ENCODE measurements at regions not wholly inside any gene's neighbourhood (a gene's known extent, or its start where the extent isn't known, plus 50 kb on each side); places are given as distances from the start of the nearest gene placed in this dataset.

- FAIRE-seq = no peak
These were observed 110.6 kb upstream of the SIRPA start for GRCh38 chr20:1784586-1784985.

GRCh38 chr20:1783245-1783644, 112.0 kb upstream of the SIRPA start:
- FAIRE-seq = no peak

- FAIRE-seq = no peak
These were observed 113.0 kb upstream of the SIRPA start for GRCh38 chr20:1782181-1782580.

DNA sequence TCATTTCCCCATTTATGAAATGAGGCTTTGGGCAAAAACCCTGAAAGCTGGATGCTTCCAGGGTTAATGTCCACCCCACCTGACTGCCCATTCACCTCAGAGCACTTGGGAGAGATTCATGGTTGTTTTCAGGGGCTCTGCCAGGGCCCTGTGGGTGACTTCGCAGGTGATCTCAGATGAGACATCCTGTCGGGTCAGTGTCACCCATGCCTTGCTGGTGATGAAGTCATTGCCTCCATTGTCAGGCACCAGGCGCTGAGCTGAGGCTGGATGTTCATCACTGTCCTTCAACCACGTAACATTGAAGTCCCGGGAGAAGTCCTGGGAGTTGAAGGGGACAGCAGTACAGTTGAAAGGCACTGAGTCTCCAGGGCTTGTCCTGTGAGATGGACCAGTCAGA, 115.6 kb upstream of the SIRPA start:
- no peak for FAIRE-seq

GRCh38 chr20:1778338-1778737, 116.9 kb upstream of the SIRPA start:
- FAIRE-seq = no peak

GRCh38 chr20:1777476-1777820, 117.8 kb upstream of the SIRPA start:
- no peak for FAIRE-seq

- peak; percentile 84 for FAIRE-seq
These were observed 118.3 kb upstream of the SIRPA start for GRCh38 chr20:1776681-1777475.

- FAIRE-seq = no peak
These were observed 117.5 kb upstream of the SIRPG start for GRCh38 chr20:1775117-1775516.

GRCh38 chr20:1774479-1774878, 116.9 kb upstream of the SIRPG start:
- no peak for FAIRE-seq

GRCh38 chr20:1773816-1774215, 116.2 kb upstream of the SIRPG start:
- no peak for FAIRE-seq

GRCh38 chr20:1769491-1769890, 111.9 kb upstream of the SIRPG start:
- no peak for FAIRE-seq

- FAIRE-seq = no peak
These were observed 109.2 kb upstream of the SIRPG start for GRCh38 chr20:1766731-1767130.

GRCh38 chr20:1764136-1765033, 106.8 kb upstream of the SIRPG start:
- FAIRE-seq = peak; percentile 59

- no peak for FAIRE-seq
These were observed 104.0 kb upstream of the SIRPG start for GRCh38 chr20:1761598-1761997.

DNA sequence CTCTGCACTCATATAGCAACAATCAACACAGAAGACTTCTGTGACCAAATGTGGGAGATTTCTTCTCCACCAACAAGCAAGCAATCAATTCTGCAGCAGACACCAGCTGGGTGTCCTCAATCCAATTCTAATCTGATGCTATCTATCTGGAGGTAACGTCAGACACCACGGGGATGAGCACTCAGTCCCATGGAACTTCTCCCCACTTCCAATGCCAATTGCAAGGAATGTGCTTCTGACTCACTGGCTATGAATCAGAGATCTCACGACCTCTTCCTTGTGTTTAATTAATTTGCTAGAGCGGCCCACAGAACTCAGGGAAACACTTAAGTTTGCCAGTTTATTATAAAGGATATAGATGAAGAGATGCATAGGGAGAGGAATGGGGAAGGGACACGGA, 103.5 kb upstream of the SIRPG start:
- no peak for FAIRE-seq

- no peak for FAIRE-seq
These were observed 101.2 kb upstream of the SIRPG start for GRCh38 chr20:1758765-1759164.

GRCh38 chr20:1757606-1758512, 100.3 kb upstream of the SIRPG start:
- FAIRE-seq = no peak

DNA sequence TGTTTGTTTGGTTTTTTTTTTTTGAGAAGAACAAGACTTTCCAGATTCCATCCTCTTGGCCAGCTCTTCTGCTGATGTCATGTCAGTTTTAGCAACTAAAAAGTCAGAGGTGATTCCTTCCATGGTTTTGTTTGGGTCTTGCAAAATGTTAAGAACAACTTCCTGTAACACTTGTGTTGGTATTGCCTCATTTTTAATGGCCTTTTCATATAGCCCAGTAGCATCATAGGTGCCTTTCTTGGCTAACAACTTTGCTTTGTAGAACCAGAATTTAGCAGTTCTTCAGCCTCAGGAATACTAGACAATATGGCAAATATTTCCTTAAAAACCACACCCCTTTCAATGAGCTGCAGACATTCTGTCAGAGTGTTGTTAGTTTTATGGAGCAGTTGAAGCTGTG, 99.5 kb upstream of the SIRPG start:
- no peak for FAIRE-seq

GRCh38 chr20:1754749-1755148, 97.2 kb upstream of the SIRPG start:
- FAIRE-seq = no peak

GRCh38 chr20:1754306-1754705, 96.7 kb upstream of the SIRPG start:
- no peak for FAIRE-seq

GRCh38 chr20:1752045-1752444, 94.5 kb upstream of the SIRPG start:
- FAIRE-seq = no peak

GRCh38 chr20:1748777-1749176, 91.2 kb upstream of the SIRPG start:
- no peak for FAIRE-seq

DNA sequence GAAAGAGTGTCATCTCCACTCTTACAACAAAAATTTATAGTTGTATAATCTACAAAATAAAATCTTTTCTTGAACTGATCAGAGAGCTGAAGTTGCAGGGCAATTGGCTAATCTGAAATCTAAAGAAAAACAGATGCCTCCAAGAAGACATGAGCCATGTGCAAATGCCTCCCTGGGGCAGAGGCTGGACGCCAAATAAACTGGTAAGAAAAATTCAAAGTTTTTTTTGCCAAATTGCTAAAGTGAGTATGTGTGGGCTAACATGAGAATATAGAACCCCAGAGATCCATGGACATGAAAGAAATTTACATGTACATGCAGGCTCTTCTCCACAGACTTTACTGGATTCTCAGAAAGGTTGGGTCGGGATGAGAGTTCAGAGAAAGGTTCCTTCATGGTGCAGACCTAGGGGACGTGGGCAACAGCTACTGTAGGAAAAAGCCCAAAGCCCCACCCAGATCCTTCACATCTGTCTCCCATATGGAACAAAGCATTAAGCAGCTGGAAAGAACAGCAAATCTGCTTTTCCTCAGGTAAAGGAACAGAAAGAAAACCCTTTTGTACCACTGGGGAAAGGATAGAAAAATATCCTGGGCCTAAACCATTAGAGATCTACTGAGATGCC, 90.5 kb upstream of the SIRPG start:
- no peak for FAIRE-seq
